H1 (cell line): ENCODE measurements at regions not wholly inside any gene's neighbourhood (a gene's known extent, or its start where the extent isn't known, plus 50 kb on each side); places are given as distances from the start of the nearest gene placed in this dataset.

Experiments
- CTCF ChIP-seq, 3 experiments: IDR thresholded peaks; 1 replicate in 2 of 3; 2 replicates in 1 of 3; pipeline versions ENCODE4 v1.5.1 to v1.6.1; 2011; ENCODE audit warnings: low read length in 3 of 3, mild to moderate bottlenecking in 3 of 3, inconsistent platforms in 2 of 3, low read depth in 1 of 3, moderate library complexity in 1 of 3; ENCODE audit not compliant: insufficient read depth in 1 of 3; ENCODE audit errors: control extremely low read depth in 1 of 3
- RNF2 ChIP-seq: fragments of 200-900, 300-1000 bp; sonication (generic); IDR thresholded peaks from 2 replicates; pipeline ENCODE4 v1.7.1; 2016; ENCODE audit warnings: borderline replicate concordance, low read depth, mild to moderate bottlenecking, antibody characterized with exemption, low read length; ENCODE audit not compliant: poor library complexity, severe bottlenecking; ENCODE audit errors: missing control alignments
- SP1 ChIP-seq: IDR thresholded peaks from 2 replicates; pipeline ENCODE4 v1.6.1; 2011; ENCODE audit warnings: low read depth, low read length
- SP4 ChIP-seq: IDR thresholded peaks from 2 replicates; pipeline ENCODE4 v1.6.1; 2012; ENCODE audit warnings: low read length, inconsistent platforms
- YY1 ChIP-seq: IDR thresholded peaks from 2 replicates; pipeline ENCODE4 v1.6.1; 2011; ENCODE audit warnings: low read depth, mild to moderate bottlenecking, low read length

GRCh38 chr2:128808462-128809258 lies 490.0 kb upstream of the HS6ST1 start:
- TF ChIP-seq RNF2: no peak
- no peak for TF ChIP-seq SP1
- TF ChIP-seq CTCF (IDR thresholded peaks at IDR 0.05; ENCODE audit: control extremely low read depth in 1 of 3, insufficient read depth in 1 of 3, low read depth in 1 of 3, low read length in 3 of 3): no peak
- TF ChIP-seq YY1: no peak
- no peak for TF ChIP-seq SP4
